Right hindlimb (tissue), 1 donor: ENCODE measurements at regions not wholly inside any gene's neighbourhood (a gene's known extent, or its start where the extent isn't known, plus 50 kb on each side); places are given as distances from the start of the nearest gene placed in this dataset.
"Not testable (repeated sequence)": the region's sequence is repeated elsewhere in the genome, so short reads cannot be mapped to it uniquely, and the experiment has no call there.

Source experiments
- DNase-seq: peaks from one replicate; pipeline ENCODE4 v3.0.0-alpha.2; 2018

- DNase-seq = no peak
Observed at GRCh38 chr13:44887515-44887914, 101.8 kb downstream of the NUFIP1 start.

- DNase-seq = no peak
Observed at GRCh38 chr13:44884076-44884729, 105.1 kb downstream of the NUFIP1 start.

- no peak for DNase-seq
Observed at GRCh38 chr13:44879452-44880058, 109.7 kb downstream of the NUFIP1 start.

GRCh38 chr13:44876782-44877324 lies 112.4 kb downstream of the NUFIP1 start:
- DNase-seq = no peak

GRCh38 chr13:44874886-44875630 lies 114.2 kb downstream of the NUFIP1 start:
- no peak for DNase-seq

- no peak for DNase-seq
Observed at GRCh38 chr13:44874176-44874575, 115.1 kb downstream of the NUFIP1 start.

GRCh38 chr13:44873461-44873860 lies 115.8 kb downstream of the NUFIP1 start:
- no peak for DNase-seq

GRCh38 chr13:44872751-44873150 lies 116.5 kb downstream of the NUFIP1 start:
- no peak for DNase-seq

GRCh38 chr13:44870456-44870929 lies 118.8 kb downstream of the NUFIP1 start:
- peak; percentile 36 for DNase-seq

- DNase-seq = no peak
Observed at GRCh38 chr13:44869167-44869566, 120.1 kb downstream of the NUFIP1 start.

- DNase-seq = peak; percentile 6
Observed at GRCh38 chr13:44868397-44868796, 120.9 kb downstream of the NUFIP1 start.

- peak; percentile 31 for DNase-seq
Observed at GRCh38 chr13:44867825-44868224, 121.4 kb downstream of the NUFIP1 start.

GRCh38 chr13:44866411-44866911 lies 122.8 kb downstream of the NUFIP1 start:
- DNase-seq = peak; percentile 1

GRCh38 chr13:44865722-44866410 lies 123.4 kb downstream of the NUFIP1 start:
- peak; percentile 2 for DNase-seq

- not testable (repeated sequence) for DNase-seq
Observed at GRCh38 chr13:44863641-44864040, 125.6 kb downstream of the NUFIP1 start.

- no peak for DNase-seq
Observed at GRCh38 chr13:44860454-44860853, 128.8 kb downstream of the NUFIP1 start.

GRCh38 chr13:44857736-44858135 lies 131.5 kb downstream of the NUFIP1 start:
- DNase-seq = no peak

- no peak for DNase-seq
Observed at GRCh38 chr13:44857061-44857460, 132.2 kb downstream of the NUFIP1 start.

- no peak for DNase-seq
Observed at GRCh38 chr13:44855860-44856259, 133.4 kb downstream of the NUFIP1 start.

- peak; percentile 71 for DNase-seq
Observed at GRCh38 chr13:44854313-44855060, 134.8 kb downstream of the NUFIP1 start.

GRCh38 chr13:44853641-44854040 lies 135.6 kb downstream of the NUFIP1 start:
- no peak for DNase-seq
